Type B pancreatic cell (in vitro differentiated cells): ENCODE measurements at regions not wholly inside any gene's neighbourhood (a gene's known extent, or its start where the extent isn't known, plus 50 kb on each side); places are given as distances from the start of the nearest gene placed in this dataset.

Experiments used
- DNase-seq: peaks from one replicate; pipeline ENCODE4 v3.0.0; 2021; ENCODE audit warnings: mixed read lengths; ENCODE audit not compliant: unreplicated experiment; ENCODE audit errors: extremely low spot score
- H3K27ac Mint-ChIP-seq: 2 replicates; pipeline ENCODE4 v1.8.0; 2021; ENCODE audit warnings: mild to moderate bottlenecking, mixed read lengths
- H3K27me3 Mint-ChIP-seq: 2 replicates; pipeline ENCODE4 v1.8.0; 2021; ENCODE audit warnings: mixed read lengths
- H3K36me3 Mint-ChIP-seq: 2 replicates; pipeline ENCODE4 v1.8.0; 2021; ENCODE audit warnings: mixed read lengths
- H3K4me1 Mint-ChIP-seq: one replicate; pipeline ENCODE4 v1.8.0; 2021; ENCODE audit warnings: mixed read lengths; ENCODE audit not compliant: unreplicated experiment
- H3K4me3 Mint-ChIP-seq: 2 replicates; pipeline ENCODE4 v1.8.0; 2021; ENCODE audit warnings: mild to moderate bottlenecking, mixed read lengths
- H3K9me3 Mint-ChIP-seq: 2 replicates; pipeline ENCODE4 v1.8.0; 2021; ENCODE audit warnings: mixed read lengths
- TF ChIP-seq, protein P1 (sequence below): fragments of 200-600 bp; sonication (generic); conservative IDR thresholded peaks from 2 replicates; pipeline ENCODE4 v1.5.0; 2021; ENCODE audit warnings: antibody characterized with exemption, mild to moderate bottlenecking

DNA sequence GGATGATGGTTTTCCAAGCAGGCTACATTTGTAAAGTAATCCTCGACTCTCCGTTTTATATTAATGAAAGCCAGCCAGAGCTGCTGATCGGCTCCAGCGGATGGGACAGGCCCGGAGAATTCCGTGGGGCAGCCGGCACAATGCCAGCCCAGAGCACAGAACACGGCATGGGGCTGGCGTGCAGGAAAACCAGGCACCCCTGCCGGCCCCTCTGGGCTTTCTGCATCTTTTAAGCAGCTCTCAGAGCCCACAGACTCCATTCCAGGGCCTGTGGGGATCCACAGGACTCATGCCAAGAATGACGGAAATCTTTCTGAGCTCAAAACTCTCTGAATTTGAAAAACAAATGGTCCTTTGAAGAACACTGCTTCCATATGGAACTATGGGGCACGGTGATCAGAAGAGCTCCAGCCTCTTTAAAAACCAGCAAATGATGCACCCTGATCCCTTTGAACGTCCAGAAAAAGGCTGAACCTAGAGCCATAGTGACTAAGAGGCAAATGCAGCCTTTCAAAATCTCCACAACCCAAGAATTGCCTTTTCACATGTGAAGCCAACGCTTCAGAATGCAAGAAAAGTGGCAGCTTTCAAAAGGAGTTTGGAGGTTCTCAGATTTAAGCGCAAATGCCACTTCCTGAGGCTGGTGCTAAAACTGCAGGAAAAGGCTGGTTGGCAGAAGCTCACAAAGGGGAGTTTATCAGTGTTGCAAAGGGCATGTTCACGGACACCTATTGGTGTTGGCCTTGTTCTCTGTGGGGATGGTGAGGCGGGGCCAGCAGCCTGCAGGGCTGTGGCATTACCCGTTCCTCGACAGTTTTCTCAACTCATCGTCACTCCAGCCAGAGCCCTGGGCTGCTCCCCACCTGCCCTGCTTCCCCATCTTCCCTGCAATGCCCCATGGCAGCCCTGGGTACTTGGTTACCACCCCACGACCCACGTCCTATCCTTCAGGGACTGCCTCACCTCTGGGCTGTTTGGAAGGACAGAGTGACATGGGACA lies 212.5 kb downstream of the CTTN start:
- Mint-ChIP-seq H3K27me3 (no peaks in the 10 kb centered on the region), H3K4me3 (no peak overlapping the region), H3K4me1 (peaks cover 37% of the 10 kb centered on the region), H3K27ac (peak overlapping the region; percentile 72), H3K9me3 (no peaks in the 10 kb centered on the region), H3K36me3 (no peaks in the 10 kb centered on the region)
- no peak for DNase-seq
- TF ChIP-seq, protein P1, sequence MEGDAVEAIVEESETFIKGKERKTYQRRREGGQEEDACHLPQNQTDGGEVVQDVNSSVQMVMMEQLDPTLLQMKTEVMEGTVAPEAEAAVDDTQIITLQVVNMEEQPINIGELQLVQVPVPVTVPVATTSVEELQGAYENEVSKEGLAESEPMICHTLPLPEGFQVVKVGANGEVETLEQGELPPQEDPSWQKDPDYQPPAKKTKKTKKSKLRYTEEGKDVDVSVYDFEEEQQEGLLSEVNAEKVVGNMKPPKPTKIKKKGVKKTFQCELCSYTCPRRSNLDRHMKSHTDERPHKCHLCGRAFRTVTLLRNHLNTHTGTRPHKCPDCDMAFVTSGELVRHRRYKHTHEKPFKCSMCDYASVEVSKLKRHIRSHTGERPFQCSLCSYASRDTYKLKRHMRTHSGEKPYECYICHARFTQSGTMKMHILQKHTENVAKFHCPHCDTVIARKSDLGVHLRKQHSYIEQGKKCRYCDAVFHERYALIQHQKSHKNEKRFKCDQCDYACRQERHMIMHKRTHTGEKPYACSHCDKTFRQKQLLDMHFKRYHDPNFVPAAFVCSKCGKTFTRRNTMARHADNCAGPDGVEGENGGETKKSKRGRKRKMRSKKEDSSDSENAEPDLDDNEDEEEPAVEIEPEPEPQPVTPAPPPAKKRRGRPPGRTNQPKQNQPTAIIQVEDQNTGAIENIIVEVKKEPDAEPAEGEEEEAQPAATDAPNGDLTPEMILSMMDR, result no peak

- Mint-ChIP-seq H3K9me3 (no peaks in the 10 kb centered on the region), H3K36me3 (no peaks in the 10 kb centered on the region), H3K4me1 (peaks cover 34% of the 10 kb centered on the region), H3K27ac (no peak overlapping the region), H3K27me3 (no peaks in the 10 kb centered on the region), H3K4me3 (no peak overlapping the region)
- TF ChIP-seq, protein P1, result no peak
- DNase-seq, result no peak
These were observed 213.5 kb downstream of the CTTN start for GRCh38 chr11:70611821-70612220.

GRCh38 chr11:70612459-70613141 lies 214.3 kb downstream of the CTTN start:
- peaks cover 34% of the 10 kb centered on the region for H3K4me1 Mint-ChIP-seq
- TF ChIP-seq, protein P1, result no peak
- H3K36me3 Mint-ChIP-seq, result no peaks in the 10 kb centered on the region
- no peaks in the 10 kb centered on the region for H3K9me3 Mint-ChIP-seq
- H3K4me3 Mint-ChIP-seq, result no peak overlapping the region
- DNase-seq, result no peak
- H3K27me3 Mint-ChIP-seq, result no peaks in the 10 kb centered on the region
- no peak overlapping the region for H3K27ac Mint-ChIP-seq

DNA sequence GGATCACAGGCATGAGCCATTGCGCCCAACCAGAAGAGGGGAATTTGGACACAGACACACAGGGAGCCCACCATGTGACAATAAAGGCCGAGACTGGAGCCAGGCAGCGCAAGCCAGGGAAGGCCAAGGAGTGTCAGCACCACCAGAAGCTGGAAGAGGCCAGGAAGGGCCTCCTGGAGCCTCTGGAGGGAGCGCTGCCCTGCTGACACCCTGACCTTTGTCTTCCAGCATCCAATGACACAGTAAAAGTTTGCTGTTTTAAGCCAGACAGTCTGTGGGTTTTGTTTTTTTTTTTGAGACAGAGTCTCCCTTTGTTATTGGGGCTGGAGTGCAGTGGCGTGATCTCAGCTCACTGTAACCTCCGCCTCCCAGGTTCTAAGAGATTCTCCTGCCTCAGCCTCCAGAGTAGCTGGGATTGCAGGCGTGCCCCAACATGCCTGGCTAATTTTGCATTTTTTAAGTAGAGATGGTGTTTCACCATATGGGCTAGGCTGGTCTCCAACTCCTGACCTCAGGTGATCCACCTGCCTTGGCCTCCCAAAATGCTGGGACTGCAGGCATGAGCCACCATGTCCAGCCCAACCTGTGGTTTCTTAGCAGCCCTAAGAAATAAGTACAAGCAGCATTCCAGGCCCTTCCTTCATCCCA lies 215.8 kb downstream of the CTTN start:
- no peak overlapping the region for H3K27ac Mint-ChIP-seq
- H3K9me3 Mint-ChIP-seq, result no peaks in the 10 kb centered on the region
- DNase-seq, result no peak
- TF ChIP-seq, protein P1, result no peak
- H3K36me3 Mint-ChIP-seq, result no peaks in the 10 kb centered on the region
- H3K4me1 Mint-ChIP-seq, result peaks cover 27% of the 10 kb centered on the region
- no peak overlapping the region for H3K4me3 Mint-ChIP-seq
- no peaks in the 10 kb centered on the region for H3K27me3 Mint-ChIP-seq

DNA sequence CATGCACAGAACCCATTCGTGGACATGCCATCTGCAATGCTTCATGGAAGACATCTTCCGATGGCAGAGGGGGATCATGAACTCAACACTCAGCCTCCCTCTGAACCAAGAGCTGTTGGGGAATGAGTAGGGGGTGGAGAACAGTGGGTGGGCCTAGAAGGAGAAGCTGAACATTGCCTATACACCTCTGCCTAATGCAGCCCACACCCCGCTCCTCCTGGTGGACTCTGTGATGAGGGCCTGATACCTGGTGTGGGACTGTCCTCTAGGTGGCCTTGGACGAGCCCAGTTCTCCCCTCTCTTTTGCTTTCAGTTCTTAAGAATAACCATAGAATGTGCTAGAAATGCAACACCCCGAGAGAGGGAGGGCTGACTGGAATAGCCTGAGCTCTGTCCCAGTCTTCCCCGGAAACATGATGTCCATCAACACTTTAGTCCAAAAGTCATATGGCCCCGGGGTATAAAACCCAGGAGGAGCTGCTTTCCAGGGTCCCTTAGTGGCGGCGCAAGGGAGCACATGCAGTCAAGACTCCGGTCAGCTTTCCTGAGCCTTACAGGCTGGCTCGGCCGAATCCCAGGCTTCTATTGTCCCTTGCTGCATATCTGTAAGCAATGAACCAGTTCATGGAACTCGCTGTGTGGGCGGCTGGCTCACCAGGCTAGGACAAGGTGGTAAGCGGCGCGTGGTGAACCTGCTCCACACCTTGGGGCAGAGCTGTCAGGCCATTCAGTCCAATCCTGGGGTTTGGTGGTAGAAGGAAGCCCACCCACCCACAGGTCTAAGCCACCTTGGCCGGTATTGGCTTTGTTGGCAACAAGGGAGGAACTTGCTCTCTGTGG lies 216.9 kb downstream of the CTTN start:
- Mint-ChIP-seq H3K9me3 (no peaks in the 10 kb centered on the region), H3K27me3 (no peaks in the 10 kb centered on the region), H3K4me3 (no peak overlapping the region), H3K27ac (no peak overlapping the region), H3K4me1 (peaks cover 21% of the 10 kb centered on the region), H3K36me3 (no peaks in the 10 kb centered on the region)
- DNase-seq, result no peak
- TF ChIP-seq, protein P1, result no peak
